ENCODE measurements at regions not wholly inside any gene's neighbourhood (a gene's known extent, or its start where the extent isn't known, plus 50 kb on each side); places are given as distances from the start of the nearest gene placed in this dataset.
"Not testable (repeated sequence)": the region's sequence is repeated elsewhere in the genome, so short reads cannot be mapped to it uniquely, and the experiment has no call there.

- TF ChIP-seq CTCF (IDR thresholded peaks at IDR 0.05; ENCODE audit: low read length, missing control alignments) = peak; percentile 6
- no peak for DNase-seq (ENCODE audit: low read depth)
- no peak overlapping the region for H3K4me3 ChIP-seq (replicated peaks; ENCODE audit: low read depth, low read length)
Observed at GRCh38 chr5:74394528-74394915, 246.0 kb downstream of the ENC1 start.

GRCh38 chr5:74393943-74394342 is 246.6 kb downstream of the ENC1 start:
- no peak overlapping the region for H3K4me3 ChIP-seq (replicated peaks; ENCODE audit: low read depth, low read length)
- TF ChIP-seq CTCF (IDR thresholded peaks at IDR 0.05; ENCODE audit: low read length, missing control alignments) = no peak
- DNase-seq (ENCODE audit: low read depth) = no peak

GRCh38 chr5:74392711-74393351 is 247.7 kb downstream of the ENC1 start:
- peak; percentile 70 for DNase-seq (ENCODE audit: low read depth)
- no peak for TF ChIP-seq CTCF (IDR thresholded peaks at IDR 0.05; ENCODE audit: low read length, missing control alignments)
- H3K4me3 ChIP-seq (replicated peaks; ENCODE audit: low read depth, low read length) = no peak overlapping the region

GRCh38 chr5:74391410-74391809 is 249.1 kb downstream of the ENC1 start:
- no peak for TF ChIP-seq CTCF (IDR thresholded peaks at IDR 0.05; ENCODE audit: low read length, missing control alignments)
- no peak for DNase-seq (ENCODE audit: low read depth)
- no peak overlapping the region for H3K4me3 ChIP-seq (replicated peaks; ENCODE audit: low read depth, low read length)

- TF ChIP-seq CTCF (IDR thresholded peaks at IDR 0.05; ENCODE audit: low read length, missing control alignments) = no peak
- no peak overlapping the region for H3K4me3 ChIP-seq (replicated peaks; ENCODE audit: low read depth, low read length)
- peak; percentile 25 for DNase-seq (ENCODE audit: low read depth)
Observed at GRCh38 chr5:74390822-74391221, 249.7 kb downstream of the ENC1 start.

GRCh38 chr5:74390306-74390637 is 250.3 kb downstream of the ENC1 start:
- TF ChIP-seq CTCF (IDR thresholded peaks at IDR 0.05; ENCODE audit: low read length, missing control alignments) = no peak
- H3K4me3 ChIP-seq (replicated peaks; ENCODE audit: low read depth, low read length) = no peak overlapping the region

GRCh38 chr5:74389531-74390305 is 250.8 kb downstream of the ENC1 start:
- no peak for DNase-seq (ENCODE audit: low read depth)
- no peak for TF ChIP-seq CTCF (IDR thresholded peaks at IDR 0.05; ENCODE audit: low read length, missing control alignments)
- H3K4me3 ChIP-seq (replicated peaks; ENCODE audit: low read depth, low read length) = no peak overlapping the region

More at GRCh38 chr5:74390306-74390637, 250.3 kb downstream of the ENC1 start:
- DNase-seq (ENCODE audit: low read depth) = no peak

- H3K4me3 ChIP-seq (replicated peaks; ENCODE audit: low read depth, low read length); DNase-seq (ENCODE audit: low read depth): not testable (repeated sequence)
Observed at GRCh38 chr5:74388411-74388810, 252.1 kb downstream of the ENC1 start.
